ENCODE measurements at regions not wholly inside any gene's neighbourhood (a gene's known extent, or its start where the extent isn't known, plus 50 kb on each side); places are given as distances from the start of the nearest gene placed in this dataset.

DNA sequence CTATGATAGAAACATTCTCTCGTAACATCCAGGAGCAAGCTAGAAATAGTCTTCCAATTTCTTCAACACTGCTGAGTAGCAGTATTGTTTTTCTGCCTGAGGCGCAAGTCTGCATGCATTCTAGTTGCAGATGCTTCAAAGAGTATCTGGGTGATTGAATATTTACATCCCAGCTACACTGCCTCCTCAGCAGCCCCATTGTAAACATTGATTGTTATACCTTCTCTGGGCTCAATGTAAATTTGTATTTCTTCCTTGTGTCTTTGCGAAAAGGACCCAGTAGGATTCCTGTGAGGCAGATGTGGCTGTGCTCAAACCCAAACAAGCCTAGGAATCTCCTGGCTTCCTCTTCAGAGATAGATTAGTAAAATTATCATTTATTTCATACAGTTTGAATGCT is 320.7 kb downstream of the CDC14C start:
- H3K27ac ChIP-seq, result no peak overlapping the region
- no peaks in the 10 kb centered on the region for H3K27me3 ChIP-seq
- TF ChIP-seq, protein P1, sequence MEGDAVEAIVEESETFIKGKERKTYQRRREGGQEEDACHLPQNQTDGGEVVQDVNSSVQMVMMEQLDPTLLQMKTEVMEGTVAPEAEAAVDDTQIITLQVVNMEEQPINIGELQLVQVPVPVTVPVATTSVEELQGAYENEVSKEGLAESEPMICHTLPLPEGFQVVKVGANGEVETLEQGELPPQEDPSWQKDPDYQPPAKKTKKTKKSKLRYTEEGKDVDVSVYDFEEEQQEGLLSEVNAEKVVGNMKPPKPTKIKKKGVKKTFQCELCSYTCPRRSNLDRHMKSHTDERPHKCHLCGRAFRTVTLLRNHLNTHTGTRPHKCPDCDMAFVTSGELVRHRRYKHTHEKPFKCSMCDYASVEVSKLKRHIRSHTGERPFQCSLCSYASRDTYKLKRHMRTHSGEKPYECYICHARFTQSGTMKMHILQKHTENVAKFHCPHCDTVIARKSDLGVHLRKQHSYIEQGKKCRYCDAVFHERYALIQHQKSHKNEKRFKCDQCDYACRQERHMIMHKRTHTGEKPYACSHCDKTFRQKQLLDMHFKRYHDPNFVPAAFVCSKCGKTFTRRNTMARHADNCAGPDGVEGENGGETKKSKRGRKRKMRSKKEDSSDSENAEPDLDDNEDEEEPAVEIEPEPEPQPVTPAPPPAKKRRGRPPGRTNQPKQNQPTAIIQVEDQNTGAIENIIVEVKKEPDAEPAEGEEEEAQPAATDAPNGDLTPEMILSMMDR (IDR thresholded peaks at IDR 0.05), result no peak
- TF ChIP-seq EP300 (IDR thresholded peaks at IDR 0.05) (no peak), POLR2A (IDR thresholded peaks at IDR 0.05) (no peak)
- WGBS, 2 donors, result 60 to 61% methylated on average over 3 of the region's 3 CpGs
- peaks cover 0 to 1% (median 0%) of the 10 kb centered on the region in 4 donors for H3K9me3 ChIP-seq
- H3K4me3 ChIP-seq, result no peak overlapping the region
- H3K4me1 ChIP-seq, result no peaks in the 10 kb centered on the region
- H3K36me3 ChIP-seq, result no peaks in the 10 kb centered on the region
- DNase-seq (ENCODE audit: low spot score in 2 of 2), result no peak

DNA sequence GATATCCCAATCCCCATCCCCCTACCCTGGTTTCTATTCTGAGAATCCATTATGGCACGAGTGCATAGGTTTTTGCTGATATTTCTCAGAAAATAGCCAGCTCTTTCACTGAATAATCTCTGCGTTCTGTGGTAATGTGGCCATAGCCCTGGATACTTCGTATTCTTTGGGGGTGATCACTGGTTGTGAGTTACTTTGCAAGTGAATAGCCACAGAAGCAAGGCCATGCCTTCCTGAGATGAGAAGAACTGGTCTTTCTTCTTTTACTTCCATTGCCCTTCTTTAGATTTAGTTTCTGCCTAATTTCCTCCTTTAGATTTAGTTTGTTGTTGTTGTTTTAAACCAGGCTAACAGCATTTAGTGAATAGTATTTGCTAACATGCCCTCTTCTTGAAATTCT is 323.4 kb downstream of the CDC14C start:
- Histone ChIP-seq H3K27ac (no peak overlapping the region), H3K27me3 (no peaks in the 10 kb centered on the region), H3K4me3 (no peak overlapping the region), H3K4me1 (no peaks in the 10 kb centered on the region), H3K36me3 (no peaks in the 10 kb centered on the region), H3K9me3 (no peaks in the 10 kb centered on the region)
- TF ChIP-seq, protein P1 (IDR thresholded peaks at IDR 0.05), result no peak
- WGBS, 2 donors, result 67% methylated on average over 3 of the region's 3 CpGs
- no peak for DNase-seq (ENCODE audit: low spot score in 2 of 2)

DNA sequence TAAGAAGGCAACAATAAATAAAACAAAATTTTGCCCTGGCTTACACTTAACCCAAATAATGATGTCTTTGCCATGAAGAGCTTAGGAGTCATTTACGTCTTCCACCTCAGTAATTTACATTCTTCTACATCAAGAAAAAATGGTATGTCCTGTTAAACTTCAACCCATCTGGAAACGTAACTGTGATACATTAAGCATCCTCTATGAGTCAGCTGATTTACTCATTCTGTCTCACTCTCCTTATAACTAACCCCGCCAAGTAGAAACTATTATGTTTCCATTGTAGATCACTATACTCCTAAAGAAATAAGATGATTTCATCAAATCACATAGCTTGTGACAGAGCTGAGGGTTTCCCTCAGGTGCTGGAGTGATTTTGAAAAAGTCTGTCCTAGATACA is 330.7 kb downstream of the CDC14C start:
- TF ChIP-seq POLR2A (IDR thresholded peaks at IDR 0.05), result no peak
- TF ChIP-seq, protein P1 (IDR thresholded peaks at IDR 0.05), result no peak
- no peak for TF ChIP-seq EP300 (IDR thresholded peaks at IDR 0.05)
- H3K27me3 ChIP-seq, result no peaks in the 10 kb centered on the region
- H3K27ac ChIP-seq, result no peak overlapping the region
- no peak overlapping the region for H3K4me3 ChIP-seq
- H3K36me3 ChIP-seq, result no peaks in the 10 kb centered on the region
- H3K9me3 ChIP-seq, result no peaks in the 10 kb centered on the region
- DNase-seq (ENCODE audit: low spot score in 2 of 2), result no peak
- H3K4me1 ChIP-seq, result no peaks in the 10 kb centered on the region
- WGBS, 2 donors, result 70% methylated on average over 3 of the region's 3 CpGs

DNA sequence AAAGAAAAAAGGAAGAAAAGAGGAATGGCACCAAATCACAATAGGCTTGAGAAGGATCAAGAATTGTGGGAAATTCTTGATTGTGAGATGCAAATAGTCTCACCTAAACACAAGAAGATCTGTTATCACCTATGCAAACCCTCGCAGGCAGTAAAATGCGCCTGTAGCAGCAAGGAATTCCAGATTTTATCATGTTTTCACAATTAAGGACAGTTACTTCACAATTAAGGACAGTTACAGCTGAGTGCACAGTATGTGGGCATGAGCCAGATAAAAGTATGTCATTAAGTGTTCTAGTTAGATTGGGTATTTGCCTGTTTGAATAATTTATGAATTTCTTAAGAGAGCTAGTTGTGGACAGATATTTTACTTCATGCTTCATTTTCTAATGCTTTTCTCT is 336.2 kb downstream of the CDC14C start:
- DNase-seq (ENCODE audit: low spot score in 2 of 2), result no peak
- Histone ChIP-seq H3K27ac (no peak overlapping the region), H3K4me3 (no peak overlapping the region), H3K9me3 (no peaks in the 10 kb centered on the region), H3K36me3 (no peaks in the 10 kb centered on the region), H3K27me3 (no peaks in the 10 kb centered on the region), H3K4me1 (no peaks in the 10 kb centered on the region)
- WGBS, 2 donors, result 73 to 77% methylated on average over 2 of the region's 2 CpGs
- TF ChIP-seq EP300 (IDR thresholded peaks at IDR 0.05) (no peak), POLR2A (IDR thresholded peaks at IDR 0.05) (no peak)
- TF ChIP-seq, protein P1 (IDR thresholded peaks at IDR 0.05), result no peak

DNA sequence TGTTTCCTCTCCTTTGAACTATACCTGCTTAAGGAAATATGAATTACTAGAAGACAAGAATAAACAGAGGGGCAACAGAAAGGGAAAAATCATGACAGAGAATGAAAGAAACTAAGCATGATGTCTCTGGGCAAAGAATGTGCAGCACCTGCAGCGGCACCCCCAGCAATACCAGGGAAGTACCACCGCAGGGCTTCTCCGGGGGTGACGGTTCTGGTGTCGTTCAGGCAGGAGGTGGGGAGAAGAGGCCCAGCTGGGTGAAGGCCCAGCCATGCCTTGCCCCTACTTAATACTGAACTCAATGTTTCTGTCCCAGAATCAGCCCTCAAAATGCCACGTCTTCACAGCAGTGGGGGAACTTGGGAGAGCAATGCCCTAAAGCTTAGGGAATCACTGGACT is 337.6 kb downstream of the CDC14C start:
- no peaks in the 10 kb centered on the region for H3K9me3 ChIP-seq
- no peak overlapping the region for H3K27ac ChIP-seq
- WGBS, 2 donors, result 85 to 90% methylated on average over 6 of the region's 6 CpGs
- H3K36me3 ChIP-seq, result no peaks in the 10 kb centered on the region
- no peak for TF ChIP-seq EP300 (IDR thresholded peaks at IDR 0.05)
- TF ChIP-seq, protein P1 (IDR thresholded peaks at IDR 0.05), result no peak
- TF ChIP-seq POLR2A (IDR thresholded peaks at IDR 0.05), result no peak
- no peak overlapping the region for H3K4me3 ChIP-seq
- H3K4me1 ChIP-seq, result no peaks in the 10 kb centered on the region
- no peaks in the 10 kb centered on the region for H3K27me3 ChIP-seq
- DNase-seq (ENCODE audit: low spot score in 2 of 2), result no peak
